Activated CD8-positive, alpha-beta memory T cell treated with anti-CD3 and anti-CD28 coated beads, Interleukin-2, amount 10 ng/mL, durations not matched to agents 7 days and 5 days (primary cell): ENCODE measurements at regions not wholly inside any gene's neighbourhood (a gene's known extent, or its start where the extent isn't known, plus 50 kb on each side); places are given as distances from the start of the nearest gene placed in this dataset.

Experiments used
- ATAC-seq: fragments of 150-1000 bp; cut with Tn5 transposase; one replicate; pipeline ENCODE4 v1.10.0; 2021; ENCODE audit warnings: moderate library complexity
- CTCF ChIA-PET: fragments of 350-600 bp; sonication (Branson Sonifier 250); formaldehyde crosslinking; loops from one replicate; lab custom pipeline; 2021; ENCODE audit warnings: antibody characterized with exemption; lab: Charles Lee
- DNase-seq: peaks from one replicate; pipeline ENCODE4 v3.0.0-alpha.2; 2020
- H3K27ac Mint-ChIP-seq: one replicate; pipeline ENCODE4 v1.8.0; 2021; ENCODE audit warnings: mild to moderate bottlenecking, mixed read lengths
- H3K27me3 Mint-ChIP-seq: one replicate; pipeline ENCODE4 v1.8.0; 2021; ENCODE audit warnings: mixed read lengths
- H3K36me3 Mint-ChIP-seq: one replicate; pipeline ENCODE4 v1.8.0; 2021; ENCODE audit warnings: mild to moderate bottlenecking, mixed read lengths
- H3K4me1 Mint-ChIP-seq: one replicate; pipeline ENCODE4 v1.8.0; 2021; ENCODE audit warnings: mixed read lengths
- H3K4me3 Mint-ChIP-seq: one replicate; pipeline ENCODE4 v1.8.0; 2021; ENCODE audit warnings: mild to moderate bottlenecking, moderate library complexity, mixed read lengths
- H3K9me3 Mint-ChIP-seq: one replicate; pipeline ENCODE4 v1.8.0; 2022; ENCODE audit warnings: low read depth, mixed read lengths

GRCh38 chr2:44883356-44883755, 58.1 kb upstream of the SIX3 start:
- no peaks in the 10 kb centered on the region for H3K9me3 Mint-ChIP-seq
- H3K27me3 Mint-ChIP-seq, result peaks cover 28% of the 10 kb centered on the region
- DNase-seq (no peak), ATAC-seq (no peak)
- H3K27ac Mint-ChIP-seq, result no peak overlapping the region
- H3K4me3 Mint-ChIP-seq, result no peak overlapping the region
- H3K4me1 Mint-ChIP-seq, result no peaks in the 10 kb centered on the region
- CTCF ChIA-PET, result no interaction called here
- no peaks in the 10 kb centered on the region for H3K36me3 Mint-ChIP-seq

- CTCF ChIA-PET, result no interaction called here
- no peak overlapping the region for H3K4me3 Mint-ChIP-seq
- no peak overlapping the region for H3K27ac Mint-ChIP-seq
- DNase-seq (no peak), ATAC-seq (no peak)
- no peaks in the 10 kb centered on the region for H3K4me1 Mint-ChIP-seq
- H3K27me3 Mint-ChIP-seq, result peaks cover 25% of the 10 kb centered on the region
- no peaks in the 10 kb centered on the region for H3K36me3 Mint-ChIP-seq
- no peaks in the 10 kb centered on the region for H3K9me3 Mint-ChIP-seq
Measured at GRCh38 chr2:44884231-44884630, 57.3 kb upstream of the SIX3 start.

DNA sequence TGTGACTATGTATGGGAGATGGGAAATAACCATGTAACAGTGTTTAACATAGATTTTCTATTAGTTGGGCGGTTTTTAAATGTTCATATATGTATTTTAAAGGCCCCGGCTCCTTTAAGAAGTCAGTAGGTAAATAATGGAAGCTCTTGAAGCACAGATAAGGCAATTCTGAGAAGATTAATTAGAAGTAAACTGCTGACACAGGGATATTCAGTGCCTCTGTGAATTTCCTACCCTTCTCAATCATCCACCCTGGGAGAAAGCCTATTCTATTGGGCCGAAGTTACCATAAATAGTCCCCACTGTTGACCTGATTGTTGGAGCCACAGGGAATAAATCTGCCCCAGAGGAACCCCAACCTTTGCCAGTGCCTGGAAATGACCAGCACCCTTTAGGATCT, 56.8 kb upstream of the SIX3 start:
- no peak for DNase-seq
- Mint-ChIP-seq H3K4me3 (no peak overlapping the region), H3K36me3 (no peaks in the 10 kb centered on the region), H3K4me1 (no peaks in the 10 kb centered on the region), H3K27ac (no peak overlapping the region), H3K9me3 (peaks cover under 1% of the 10 kb centered on the region), H3K27me3 (peaks cover 23% of the 10 kb centered on the region)
- no peak for ATAC-seq
- CTCF ChIA-PET, result no interaction called here

DNA sequence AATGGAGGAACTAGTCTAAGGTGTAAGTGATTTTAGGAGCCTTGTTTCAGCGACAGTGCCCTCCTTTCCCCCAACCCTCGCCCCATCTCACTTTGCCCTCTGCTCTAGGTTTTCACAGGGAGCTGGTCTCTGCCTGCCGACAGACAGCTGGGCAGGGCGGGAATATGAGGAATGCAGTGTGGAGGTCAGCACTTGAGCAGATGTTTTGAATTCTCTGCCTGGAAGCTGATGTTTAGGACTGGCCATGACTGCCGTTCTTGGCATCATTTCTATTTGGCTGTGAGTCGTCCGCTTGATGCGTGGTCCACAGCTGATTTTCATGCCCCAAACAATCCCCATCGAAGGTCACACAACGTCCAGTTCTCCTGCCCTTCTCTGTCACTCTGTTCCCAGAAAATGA, 55.1 kb upstream of the SIX3 start:
- H3K27ac Mint-ChIP-seq, result no peak overlapping the region
- peaks cover 9% of the 10 kb centered on the region for H3K9me3 Mint-ChIP-seq
- ATAC-seq (no peak), DNase-seq (no peak)
- no peaks in the 10 kb centered on the region for H3K4me1 Mint-ChIP-seq
- H3K4me3 Mint-ChIP-seq, result no peak overlapping the region
- CTCF ChIA-PET, result no interaction called here
- no peaks in the 10 kb centered on the region for H3K36me3 Mint-ChIP-seq
- H3K27me3 Mint-ChIP-seq, result peaks cover 20% of the 10 kb centered on the region

DNA sequence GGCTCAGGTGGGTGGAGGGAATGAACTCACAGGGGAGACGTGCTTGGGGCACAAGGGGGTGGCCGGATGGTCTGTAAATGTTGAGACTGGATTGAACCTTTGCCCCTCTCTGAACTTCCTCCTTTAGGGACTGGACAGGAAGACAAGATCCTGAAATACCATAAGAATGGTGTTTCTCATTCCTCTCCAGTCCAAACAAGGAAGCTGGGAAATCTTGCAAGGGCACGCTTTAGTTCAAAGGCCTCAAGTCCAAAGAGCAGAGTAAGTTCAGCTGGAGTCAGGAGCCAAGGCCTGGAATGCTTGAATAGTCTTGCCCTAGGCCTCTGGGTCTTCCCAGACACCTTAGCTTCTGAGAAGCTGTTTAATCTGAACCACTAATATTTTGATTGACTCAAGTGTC, 52.4 kb upstream of the SIX3 start:
- Mint-ChIP-seq H3K27me3 (peaks cover 19% of the 10 kb centered on the region), H3K36me3 (peaks cover 16% of the 10 kb centered on the region), H3K9me3 (peaks cover 16% of the 10 kb centered on the region), H3K27ac (no peak overlapping the region), H3K4me3 (no peak overlapping the region), H3K4me1 (peaks cover 4% of the 10 kb centered on the region)
- DNase-seq (no peak), ATAC-seq (no peak)
- CTCF ChIA-PET, result no interaction called here
